ENCODE measurements at regions not wholly inside any gene's neighbourhood (a gene's known extent, or its start where the extent isn't known, plus 50 kb on each side); places are given as distances from the start of the nearest gene placed in this dataset.

DNA sequence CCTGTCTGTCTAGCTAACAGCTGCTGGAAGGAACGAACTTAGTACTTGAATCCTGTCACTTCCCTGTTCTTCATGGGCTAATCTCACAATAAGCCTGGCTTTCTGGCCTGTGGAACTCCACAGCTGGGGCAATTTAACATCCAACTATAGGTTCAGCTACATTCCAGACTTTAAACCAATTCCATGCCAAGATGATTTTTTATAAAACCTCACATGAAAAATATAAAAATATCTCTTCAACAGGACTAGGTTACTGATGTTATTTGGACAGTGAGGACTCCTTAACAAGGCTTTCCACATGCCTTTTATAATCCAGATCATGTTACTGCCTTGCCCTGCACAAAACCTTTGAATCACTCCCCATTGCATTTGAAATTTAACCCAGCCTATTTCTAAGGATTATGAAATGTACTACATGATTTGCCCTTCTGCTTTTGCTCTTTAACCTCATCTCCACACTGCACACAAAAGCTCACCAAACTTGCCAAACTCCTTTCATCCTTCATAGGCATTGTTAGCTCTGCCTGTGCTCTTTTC is 863.2 kb upstream of the CHAC2 start:
- Mint-ChIP-seq H3K27ac (no peak overlapping the region), H3K27me3 (no peaks in the 10 kb centered on the region), H3K4me1 (ENCODE audit: low read depth) (no peaks in the 10 kb centered on the region), H3K9me3 (peaks cover 16% of the 10 kb centered on the region), H3K36me3 (ENCODE audit: low read depth) (no peaks in the 10 kb centered on the region), H3K4me3 (no peak overlapping the region)
- DNase-seq, result no peak

- Mint-ChIP-seq H3K36me3 (ENCODE audit: low read depth) (no peaks in the 10 kb centered on the region), H3K4me3 (no peak overlapping the region), H3K27me3 (no peaks in the 10 kb centered on the region), H3K4me1 (ENCODE audit: low read depth) (no peaks in the 10 kb centered on the region), H3K27ac (no peak overlapping the region), H3K9me3 (peaks cover 37% of the 10 kb centered on the region)
- no peak for DNase-seq
Measured at GRCh38 chr2:52897511-52898044, 870.0 kb upstream of the CHAC2 start.

DNA sequence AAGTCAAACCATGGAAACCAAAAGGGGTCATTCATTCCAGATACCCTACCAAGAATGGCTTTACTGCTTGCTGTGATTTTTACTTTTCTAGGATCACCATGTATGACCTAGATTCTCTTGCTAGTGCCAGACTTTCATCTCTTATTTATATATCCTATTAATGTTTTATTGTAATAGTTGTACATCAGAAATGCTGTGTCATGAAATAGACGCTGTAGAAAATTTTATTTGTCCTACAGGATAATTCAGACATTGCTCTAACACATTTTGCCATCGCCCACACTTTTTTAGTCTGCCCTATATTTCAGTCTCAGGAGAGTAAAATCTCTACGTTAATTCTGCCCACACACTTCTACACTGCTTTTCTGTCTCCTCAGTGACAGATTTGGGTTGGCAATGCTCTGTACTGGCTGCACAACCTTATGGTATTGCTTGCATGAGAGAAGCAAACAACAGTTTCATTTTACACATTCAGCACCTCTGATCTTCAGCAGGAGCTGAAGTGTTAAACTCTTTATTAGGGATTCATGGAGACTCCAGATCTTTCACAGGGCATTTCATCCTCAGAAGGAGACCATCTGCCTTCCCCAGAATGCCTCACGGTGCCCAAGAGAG is 871.8 kb upstream of the CHAC2 start:
- Mint-ChIP-seq H3K27me3 (no peaks in the 10 kb centered on the region), H3K9me3 (peaks cover 42% of the 10 kb centered on the region), H3K36me3 (ENCODE audit: low read depth) (no peaks in the 10 kb centered on the region), H3K27ac (no peak overlapping the region), H3K4me1 (ENCODE audit: low read depth) (no peaks in the 10 kb centered on the region), H3K4me3 (no peak overlapping the region)
- no peak for DNase-seq

DNA sequence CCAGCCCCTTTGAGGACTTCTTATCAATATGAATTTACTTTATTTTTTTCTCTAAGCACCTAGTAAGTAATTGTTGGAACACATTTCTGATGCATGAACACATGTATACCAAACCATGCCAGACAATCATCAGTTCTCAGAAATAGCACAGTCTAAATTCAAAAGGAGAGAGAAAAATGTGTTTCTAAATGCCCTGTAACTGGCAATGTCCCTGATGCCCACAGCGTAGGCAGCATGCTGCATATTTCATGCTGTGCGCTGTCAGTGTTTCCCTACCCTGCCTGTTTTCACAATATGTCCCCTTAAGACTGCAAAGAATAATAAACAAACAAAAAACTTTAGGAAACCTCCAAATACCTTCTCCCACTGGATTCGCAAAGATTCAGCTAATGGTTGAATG is 881.0 kb upstream of the CHAC2 start:
- no peaks in the 10 kb centered on the region for H3K27me3 Mint-ChIP-seq
- no peaks in the 10 kb centered on the region for H3K4me1 Mint-ChIP-seq (ENCODE audit: low read depth)
- H3K4me3 Mint-ChIP-seq, result no peak overlapping the region
- peaks cover 7% of the 10 kb centered on the region for H3K9me3 Mint-ChIP-seq
- no peak overlapping the region for H3K27ac Mint-ChIP-seq
- no peaks in the 10 kb centered on the region for H3K36me3 Mint-ChIP-seq (ENCODE audit: low read depth)
- DNase-seq, result no peak

- H3K9me3 Mint-ChIP-seq, result peaks cover 4% of the 10 kb centered on the region
- no peak for DNase-seq
- no peak overlapping the region for H3K4me3 Mint-ChIP-seq
- H3K36me3 Mint-ChIP-seq (ENCODE audit: low read depth), result no peaks in the 10 kb centered on the region
- H3K27me3 Mint-ChIP-seq, result no peaks in the 10 kb centered on the region
- H3K27ac Mint-ChIP-seq, result no peak overlapping the region
- no peaks in the 10 kb centered on the region for H3K4me1 Mint-ChIP-seq (ENCODE audit: low read depth)
Measured at GRCh38 chr2:52884761-52885352, 882.7 kb upstream of the CHAC2 start.

- H3K27ac Mint-ChIP-seq, result no peak overlapping the region
- H3K27me3 Mint-ChIP-seq, result no peaks in the 10 kb centered on the region
- no peak overlapping the region for H3K4me3 Mint-ChIP-seq
- H3K4me1 Mint-ChIP-seq (ENCODE audit: low read depth), result no peaks in the 10 kb centered on the region
- H3K36me3 Mint-ChIP-seq (ENCODE audit: low read depth), result no peaks in the 10 kb centered on the region
- DNase-seq, result no peak
- H3K9me3 Mint-ChIP-seq, result peaks cover 4% of the 10 kb centered on the region
Measured at GRCh38 chr2:52882974-52883373, 884.6 kb upstream of the CHAC2 start.

DNA sequence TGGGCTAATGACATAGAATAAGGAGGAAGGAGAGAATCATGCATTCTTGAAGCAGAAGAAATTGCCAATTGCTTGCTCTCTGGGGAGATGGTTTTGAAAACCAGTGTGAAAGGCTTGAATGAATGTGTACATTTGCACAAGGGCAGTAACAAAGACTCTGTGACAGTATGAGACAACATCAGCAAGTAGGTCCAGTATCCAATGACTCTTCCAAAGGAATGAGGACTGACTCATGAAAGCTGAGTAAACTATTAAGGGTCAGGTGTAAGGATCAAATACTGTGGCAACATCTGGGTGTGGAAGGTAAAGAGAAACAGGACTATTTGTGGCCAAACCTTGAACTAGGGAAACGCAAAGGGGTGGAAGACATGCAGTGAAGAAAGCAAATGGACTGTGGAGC is 886.0 kb upstream of the CHAC2 start:
- DNase-seq, result no peak
- no peaks in the 10 kb centered on the region for H3K27me3 Mint-ChIP-seq
- no peak overlapping the region for H3K27ac Mint-ChIP-seq
- no peaks in the 10 kb centered on the region for H3K4me1 Mint-ChIP-seq (ENCODE audit: low read depth)
- no peaks in the 10 kb centered on the region for H3K36me3 Mint-ChIP-seq (ENCODE audit: low read depth)
- no peak overlapping the region for H3K4me3 Mint-ChIP-seq
- H3K9me3 Mint-ChIP-seq, result peaks cover 1% of the 10 kb centered on the region

DNA sequence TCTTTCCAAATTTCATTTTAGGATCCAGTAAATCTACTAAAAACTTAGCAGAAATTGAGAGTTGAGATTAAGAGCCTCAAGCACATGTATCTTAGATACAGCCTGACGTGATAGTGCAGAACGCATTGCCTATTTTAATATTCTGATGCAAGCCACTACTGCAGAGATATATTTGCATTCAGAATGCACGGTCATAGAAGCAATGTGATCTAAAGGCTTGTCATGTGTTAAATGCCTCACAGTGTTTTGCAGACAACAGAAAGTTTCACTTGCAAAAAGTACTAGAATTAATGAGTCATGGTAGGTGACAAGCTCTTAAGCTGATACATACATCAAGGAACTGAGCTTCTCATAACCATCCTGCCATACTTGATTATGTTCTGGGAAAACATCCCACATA is 886.7 kb upstream of the CHAC2 start:
- H3K4me1 Mint-ChIP-seq (ENCODE audit: low read depth), result no peaks in the 10 kb centered on the region
- H3K27ac Mint-ChIP-seq, result no peak overlapping the region
- H3K9me3 Mint-ChIP-seq, result peaks cover 4% of the 10 kb centered on the region
- no peak overlapping the region for H3K4me3 Mint-ChIP-seq
- no peak for DNase-seq
- H3K27me3 Mint-ChIP-seq, result no peaks in the 10 kb centered on the region
- no peaks in the 10 kb centered on the region for H3K36me3 Mint-ChIP-seq (ENCODE audit: low read depth)

- no peaks in the 10 kb centered on the region for H3K36me3 Mint-ChIP-seq (ENCODE audit: low read depth)
Measured at GRCh38 chr2:52879561-52879960, 888.0 kb upstream of the CHAC2 start.

DNA sequence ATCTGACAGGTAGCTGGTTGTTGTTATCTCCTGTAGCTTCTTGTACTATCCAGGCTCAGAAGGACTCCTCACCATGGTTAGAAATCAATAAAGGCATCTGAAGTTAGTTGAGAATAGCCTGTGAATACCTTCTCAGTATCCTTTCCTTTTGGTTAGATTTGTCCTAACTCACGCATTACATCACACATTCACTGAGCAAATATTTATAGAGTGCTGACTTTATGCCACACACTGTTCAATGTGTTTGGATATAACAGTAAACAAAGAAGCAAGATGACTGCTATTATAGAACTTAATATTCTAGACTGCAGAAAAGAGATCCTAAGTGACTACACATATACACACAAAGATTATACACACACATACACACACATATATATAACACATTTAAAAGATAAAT is 889.9 kb upstream of the CHAC2 start:
- Mint-ChIP-seq H3K4me3 (no peak overlapping the region), H3K27ac (no peak overlapping the region), H3K9me3 (peaks cover 4% of the 10 kb centered on the region), H3K4me1 (ENCODE audit: low read depth) (no peaks in the 10 kb centered on the region), H3K36me3 (ENCODE audit: low read depth) (no peaks in the 10 kb centered on the region), H3K27me3 (no peaks in the 10 kb centered on the region)
- no peak for DNase-seq

More at GRCh38 chr2:52879561-52879960, 888.0 kb upstream of the CHAC2 start:
- no peaks in the 10 kb centered on the region for H3K4me1 Mint-ChIP-seq (ENCODE audit: low read depth)
- peaks cover 4% of the 10 kb centered on the region for H3K9me3 Mint-ChIP-seq
- H3K27me3 Mint-ChIP-seq, result no peaks in the 10 kb centered on the region
- H3K27ac Mint-ChIP-seq, result no peak overlapping the region
- DNase-seq, result no peak
- H3K4me3 Mint-ChIP-seq, result no peak overlapping the region

DNA sequence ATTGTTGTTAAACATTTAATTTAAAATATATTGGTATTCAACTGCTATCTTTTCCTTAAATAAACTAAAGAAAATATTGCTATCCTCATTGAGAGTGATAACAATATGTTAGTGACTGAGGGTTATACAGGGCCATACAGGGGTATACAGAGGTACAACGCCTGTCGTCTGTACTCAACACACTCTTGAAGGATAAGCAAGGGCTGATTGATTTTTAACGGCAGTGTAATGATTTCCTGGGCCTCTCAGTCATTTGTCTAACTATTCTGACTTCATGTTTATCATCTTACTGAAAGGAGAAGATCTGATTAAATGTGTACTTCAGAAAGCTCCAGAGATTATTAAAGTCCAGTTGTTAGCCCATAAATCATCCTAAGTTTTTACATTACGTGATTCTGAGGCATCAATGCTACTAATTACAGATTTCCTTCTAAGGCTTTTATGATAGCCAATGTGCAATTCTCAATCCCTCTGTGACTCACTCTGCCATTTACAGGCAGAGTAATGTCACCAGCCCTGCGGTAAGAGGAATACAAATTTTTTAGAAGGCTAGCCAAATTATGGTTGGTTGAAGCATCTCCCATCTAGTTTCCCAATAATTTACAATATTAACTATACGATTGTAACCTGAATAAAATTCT is 893.0 kb upstream of the CHAC2 start:
- no peaks in the 10 kb centered on the region for H3K4me1 Mint-ChIP-seq (ENCODE audit: low read depth)
- no peak overlapping the region for H3K27ac Mint-ChIP-seq
- no peak for DNase-seq
- H3K4me3 Mint-ChIP-seq, result no peak overlapping the region
- H3K9me3 Mint-ChIP-seq, result peaks cover 4% of the 10 kb centered on the region
- H3K36me3 Mint-ChIP-seq (ENCODE audit: low read depth), result no peaks in the 10 kb centered on the region
- H3K27me3 Mint-ChIP-seq, result no peaks in the 10 kb centered on the region

GRCh38 chr2:52862801-52863200 is 904.8 kb upstream of the CHAC2 start:
- Mint-ChIP-seq H3K27ac (no peak overlapping the region), H3K36me3 (ENCODE audit: low read depth) (no peaks in the 10 kb centered on the region), H3K4me1 (ENCODE audit: low read depth) (no peaks in the 10 kb centered on the region), H3K4me3 (no peak overlapping the region), H3K9me3 (no peaks in the 10 kb centered on the region), H3K27me3 (no peaks in the 10 kb centered on the region)
- no peak for DNase-seq

DNA sequence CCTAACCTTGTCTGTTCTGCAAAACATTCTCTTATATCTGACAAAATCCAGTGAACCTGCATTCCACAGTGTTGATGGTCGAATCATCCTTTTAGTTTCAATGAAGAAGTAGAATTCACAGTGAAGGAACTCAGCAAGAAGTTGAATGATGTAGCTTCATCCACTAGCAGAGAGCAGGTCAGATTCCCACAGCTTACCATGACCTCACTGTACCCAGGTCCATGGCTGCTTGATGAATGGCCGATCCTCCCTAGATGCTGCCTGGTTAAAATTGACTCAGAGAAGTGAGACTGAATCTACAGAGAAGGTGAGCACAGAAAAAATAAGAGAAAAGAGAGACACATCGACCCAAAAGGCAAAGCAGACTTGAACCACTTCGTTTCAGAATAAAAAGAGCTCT is 906.0 kb upstream of the CHAC2 start:
- Mint-ChIP-seq H3K27ac (no peak overlapping the region), H3K36me3 (ENCODE audit: low read depth) (no peaks in the 10 kb centered on the region), H3K4me1 (ENCODE audit: low read depth) (no peaks in the 10 kb centered on the region), H3K4me3 (no peak overlapping the region), H3K9me3 (peaks cover under 1% of the 10 kb centered on the region), H3K27me3 (no peaks in the 10 kb centered on the region)
- DNase-seq, result no peak

- no peaks in the 10 kb centered on the region for H3K27me3 Mint-ChIP-seq
- H3K27ac Mint-ChIP-seq, result no peak overlapping the region
- H3K4me1 Mint-ChIP-seq (ENCODE audit: low read depth), result no peaks in the 10 kb centered on the region
- DNase-seq, result no peak
- H3K9me3 Mint-ChIP-seq, result peaks cover 3% of the 10 kb centered on the region
- no peaks in the 10 kb centered on the region for H3K36me3 Mint-ChIP-seq (ENCODE audit: low read depth)
- H3K4me3 Mint-ChIP-seq, result no peak overlapping the region
Measured at GRCh38 chr2:52859065-52859464, 908.5 kb upstream of the CHAC2 start.

GRCh38 chr2:52857722-52858121 is 909.9 kb upstream of the CHAC2 start:
- Mint-ChIP-seq H3K9me3 (peaks cover 3% of the 10 kb centered on the region), H3K27ac (no peak overlapping the region), H3K36me3 (ENCODE audit: low read depth) (no peaks in the 10 kb centered on the region), H3K4me3 (no peak overlapping the region), H3K27me3 (no peaks in the 10 kb centered on the region), H3K4me1 (ENCODE audit: low read depth) (no peaks in the 10 kb centered on the region)
- no peak for DNase-seq
